Type B pancreatic cell (in vitro differentiated cells): ENCODE measurements at regions not wholly inside any gene's neighbourhood (a gene's known extent, or its start where the extent isn't known, plus 50 kb on each side); places are given as distances from the start of the nearest gene placed in this dataset.

Experiments
- DNase-seq: peaks from one replicate; pipeline ENCODE4 v3.0.0; 2021; ENCODE audit warnings: mixed read lengths; ENCODE audit not compliant: unreplicated experiment; ENCODE audit errors: extremely low spot score
- H3K27ac Mint-ChIP-seq: 2 replicates; pipeline ENCODE4 v1.8.0; 2021; ENCODE audit warnings: mild to moderate bottlenecking, mixed read lengths
- H3K27me3 Mint-ChIP-seq: 2 replicates; pipeline ENCODE4 v1.8.0; 2021; ENCODE audit warnings: mixed read lengths
- H3K36me3 Mint-ChIP-seq: 2 replicates; pipeline ENCODE4 v1.8.0; 2021; ENCODE audit warnings: mixed read lengths
- H3K4me1 Mint-ChIP-seq: one replicate; pipeline ENCODE4 v1.8.0; 2021; ENCODE audit warnings: mixed read lengths; ENCODE audit not compliant: unreplicated experiment
- H3K4me3 Mint-ChIP-seq: 2 replicates; pipeline ENCODE4 v1.8.0; 2021; ENCODE audit warnings: mild to moderate bottlenecking, mixed read lengths
- H3K9me3 Mint-ChIP-seq: 2 replicates; pipeline ENCODE4 v1.8.0; 2021; ENCODE audit warnings: mixed read lengths
- CTCF ChIP-seq: fragments of 200-600 bp; sonication (generic); conservative IDR thresholded peaks from 2 replicates; pipeline ENCODE4 v1.5.0; 2021; ENCODE audit warnings: antibody characterized with exemption, mild to moderate bottlenecking

GRCh38 chr6:109897025-109897424 is 81.1 kb upstream of the GPR6 start:
- Mint-ChIP-seq H3K4me1 (peaks cover 33% of the 10 kb centered on the region), H3K27ac (no peak overlapping the region), H3K36me3 (peaks cover 3% of the 10 kb centered on the region), H3K4me3 (no peak overlapping the region), H3K9me3 (peaks cover 11% of the 10 kb centered on the region), H3K27me3 (no peaks in the 10 kb centered on the region)
- no peak for TF ChIP-seq CTCF
- no peak for DNase-seq

GRCh38 chr6:109897561-109898080 is 80.5 kb upstream of the GPR6 start:
- H3K27ac Mint-ChIP-seq: no peak overlapping the region
- H3K4me3 Mint-ChIP-seq: no peak overlapping the region
- H3K9me3 Mint-ChIP-seq: peaks cover 9% of the 10 kb centered on the region
- H3K27me3 Mint-ChIP-seq: no peaks in the 10 kb centered on the region
- H3K4me1 Mint-ChIP-seq: peaks cover 30% of the 10 kb centered on the region
- H3K36me3 Mint-ChIP-seq: peaks cover 3% of the 10 kb centered on the region
- DNase-seq: no peak
- TF ChIP-seq CTCF: no peak

- Mint-ChIP-seq H3K9me3 (no peaks in the 10 kb centered on the region), H3K27me3 (peaks cover 3% of the 10 kb centered on the region), H3K4me3 (no peak overlapping the region), H3K36me3 (no peaks in the 10 kb centered on the region), H3K27ac (no peak overlapping the region), H3K4me1 (peaks cover 13% of the 10 kb centered on the region)
- no peak for DNase-seq
- no peak for TF ChIP-seq CTCF
These were observed 76.1 kb upstream of the GPR6 start for GRCh38 chr6:109901976-109902375.

- no peak overlapping the region for H3K27ac Mint-ChIP-seq
- H3K4me3 Mint-ChIP-seq: no peak overlapping the region
- peaks cover 5% of the 10 kb centered on the region for H3K4me1 Mint-ChIP-seq
- peaks cover 3% of the 10 kb centered on the region for H3K27me3 Mint-ChIP-seq
- no peak for DNase-seq
- H3K36me3 Mint-ChIP-seq: no peaks in the 10 kb centered on the region
- no peaks in the 10 kb centered on the region for H3K9me3 Mint-ChIP-seq
- TF ChIP-seq CTCF: no peak
These were observed 75.2 kb upstream of the GPR6 start for GRCh38 chr6:109902870-109903269.

- no peaks in the 10 kb centered on the region for H3K27me3 Mint-ChIP-seq
- DNase-seq: no peak
- no peaks in the 10 kb centered on the region for H3K36me3 Mint-ChIP-seq
- no peaks in the 10 kb centered on the region for H3K9me3 Mint-ChIP-seq
- no peak for TF ChIP-seq CTCF
- no peak overlapping the region for H3K27ac Mint-ChIP-seq
- H3K4me3 Mint-ChIP-seq: peak overlapping the region; percentile 9
- H3K4me1 Mint-ChIP-seq: peaks cover 26% of the 10 kb centered on the region
These were observed 67.5 kb upstream of the GPR6 start for GRCh38 chr6:109910571-109910970.

- peaks cover 26% of the 10 kb centered on the region for H3K4me1 Mint-ChIP-seq
- H3K36me3 Mint-ChIP-seq: no peaks in the 10 kb centered on the region
- peak overlapping the region; percentile 31 for H3K4me3 Mint-ChIP-seq
- H3K9me3 Mint-ChIP-seq: no peaks in the 10 kb centered on the region
- no peaks in the 10 kb centered on the region for H3K27me3 Mint-ChIP-seq
- no peak for TF ChIP-seq CTCF
- DNase-seq: no peak
- H3K27ac Mint-ChIP-seq: no peak overlapping the region
These were observed 66.0 kb upstream of the GPR6 start for GRCh38 chr6:109912118-109912517.
